ENCODE measurements at regions not wholly inside any gene's neighbourhood (a gene's known extent, or its start where the extent isn't known, plus 50 kb on each side); places are given as distances from the start of the nearest gene placed in this dataset.
"Not testable (repeated sequence)": the region's sequence is repeated elsewhere in the genome, so short reads cannot be mapped to it uniquely, and the experiment has no call there.

DNA sequence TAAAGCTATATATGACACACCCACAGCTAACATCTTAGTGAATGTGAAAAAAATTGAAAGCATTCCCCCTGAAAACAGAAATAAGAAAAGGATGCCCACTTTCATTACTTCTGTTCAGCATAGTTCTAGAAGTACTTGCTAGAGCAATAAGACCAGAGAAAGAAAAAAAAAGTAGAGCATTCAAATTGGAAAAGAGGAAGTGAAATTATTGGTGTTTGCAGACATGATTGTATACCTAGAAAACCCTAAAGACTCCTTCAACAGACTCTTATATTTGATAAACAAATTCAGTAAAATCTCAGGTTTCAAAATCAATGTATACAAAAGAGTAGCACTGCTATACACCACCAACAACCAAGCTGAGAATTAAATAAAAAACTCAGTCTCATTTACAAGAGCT, 1461.0 kb downstream of the AMY1C start:
- H3K9me3 ChIP-seq (ENCODE audit: low read length), result no peaks in the 10 kb centered on the region
- H3K27me3 ChIP-seq (ENCODE audit: insufficient read depth, low read length), result no peaks in the 10 kb centered on the region
- no peaks in the 10 kb centered on the region for H3K36me3 ChIP-seq (ENCODE audit: insufficient read depth, low read length)
- no peak overlapping the region for H3K4me3 ChIP-seq (ENCODE audit: low read length)
- H3K4me1 ChIP-seq (ENCODE audit: insufficient read depth, low read length), result no peaks in the 10 kb centered on the region
- no peak overlapping the region for H2AFZ ChIP-seq (ENCODE audit: low read depth, low read length)

DNA sequence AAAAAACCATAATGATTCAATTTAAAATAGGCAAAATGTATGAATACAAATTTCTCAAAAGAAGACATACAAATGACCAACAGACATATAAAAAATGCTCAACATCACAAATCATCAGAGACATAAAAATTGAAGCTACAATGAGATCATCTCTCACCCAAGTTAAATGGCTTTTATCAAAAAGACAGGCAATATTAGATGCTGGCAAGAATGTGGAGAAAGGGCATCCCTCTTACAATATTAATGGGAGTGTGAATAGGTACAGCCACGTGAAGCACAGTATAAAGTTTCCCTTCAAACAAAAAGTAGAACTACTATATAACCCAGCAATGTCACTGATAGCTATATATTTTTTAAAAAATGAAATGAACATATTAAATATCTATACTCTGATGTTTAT, 1481.7 kb downstream of the AMY1C start:
- H3K4me1 ChIP-seq (ENCODE audit: insufficient read depth, low read length), result no peaks in the 10 kb centered on the region
- no peaks in the 10 kb centered on the region for H3K9me3 ChIP-seq (ENCODE audit: low read length)

DNA sequence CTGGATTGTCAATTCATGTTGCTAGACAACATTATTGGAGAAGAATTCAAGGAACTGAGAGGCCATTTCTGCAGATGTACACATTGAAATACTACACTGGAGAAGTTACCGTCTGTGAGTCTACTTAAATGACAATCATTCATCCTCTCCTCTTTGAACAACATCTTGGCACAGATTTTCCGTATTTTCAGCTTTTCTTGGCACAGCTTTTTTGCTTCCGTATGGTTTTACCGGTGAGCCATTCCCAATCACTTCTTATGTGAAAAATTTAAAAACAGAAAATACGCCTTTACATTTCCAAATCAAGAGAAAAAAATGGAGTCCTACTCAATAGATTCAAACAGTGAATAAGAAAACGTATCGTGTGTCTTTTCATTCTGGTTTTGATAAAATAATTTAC, 1493.7 kb downstream of the AMY1C start:
- Histone ChIP-seq H2AFZ (ENCODE audit: low read depth, low read length) (no peak overlapping the region), H3K9me3 (ENCODE audit: low read length) (no peaks in the 10 kb centered on the region), H3K27me3 (ENCODE audit: insufficient read depth, low read length) (no peaks in the 10 kb centered on the region), H3K4me1 (ENCODE audit: insufficient read depth, low read length) (no peaks in the 10 kb centered on the region), H3K36me3 (ENCODE audit: insufficient read depth, low read length) (no peaks in the 10 kb centered on the region), H3K4me3 (ENCODE audit: low read length) (no peak overlapping the region)

More for the DNA sequence above, 1481.7 kb downstream of the AMY1C start:
- no peaks in the 10 kb centered on the region for H3K36me3 ChIP-seq (ENCODE audit: insufficient read depth, low read length)
- no peak overlapping the region for H3K4me3 ChIP-seq (ENCODE audit: low read length)
- H3K27me3 ChIP-seq (ENCODE audit: insufficient read depth, low read length), result no peaks in the 10 kb centered on the region
- no peak overlapping the region for H2AFZ ChIP-seq (ENCODE audit: low read depth, low read length)

DNA sequence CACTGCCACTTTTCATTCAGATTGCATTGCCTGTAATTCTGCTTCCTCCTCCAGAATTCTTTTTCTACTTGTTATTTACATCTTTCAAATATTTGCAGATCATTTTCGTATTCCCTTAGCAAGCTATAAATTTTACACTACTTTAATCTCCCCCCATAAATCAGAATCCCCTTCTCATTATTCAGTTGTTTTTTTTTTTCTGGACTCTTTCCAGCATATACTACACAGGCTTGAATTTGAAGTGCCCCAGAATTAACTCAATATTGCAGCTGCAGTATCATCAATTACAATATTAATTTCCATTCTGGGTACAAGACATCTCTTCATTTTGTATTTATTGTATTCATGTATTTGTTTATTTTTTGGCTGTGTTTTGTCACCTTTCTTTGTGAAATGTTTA, 1494.3 kb downstream of the AMY1C start:
- Histone ChIP-seq H2AFZ (ENCODE audit: low read depth, low read length) (no peak overlapping the region), H3K4me1 (ENCODE audit: insufficient read depth, low read length) (no peaks in the 10 kb centered on the region), H3K27me3 (ENCODE audit: insufficient read depth, low read length) (no peaks in the 10 kb centered on the region), H3K36me3 (ENCODE audit: insufficient read depth, low read length) (no peaks in the 10 kb centered on the region), H3K4me3 (ENCODE audit: low read length) (no peak overlapping the region), H3K9me3 (ENCODE audit: low read length) (no peaks in the 10 kb centered on the region)

DNA sequence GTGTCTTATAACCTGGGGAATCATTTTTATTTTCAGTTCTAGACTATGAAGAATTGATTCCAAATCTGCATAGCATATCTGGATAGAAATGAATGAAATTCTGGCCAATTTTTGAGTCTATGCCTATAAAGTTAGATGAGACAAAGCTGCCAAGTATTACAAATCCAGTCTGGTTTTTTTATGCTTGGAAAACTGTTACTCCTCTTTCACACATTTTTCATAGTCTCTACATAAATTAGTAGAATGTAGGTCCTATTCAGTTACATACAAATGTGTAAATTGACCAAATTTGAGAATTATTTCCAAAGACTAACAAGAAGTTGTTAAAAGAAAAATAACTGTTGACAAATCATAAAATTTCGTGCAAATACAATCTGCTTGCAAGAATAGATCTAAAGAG, 1505.2 kb downstream of the AMY1C start:
- Histone ChIP-seq H3K4me3 (ENCODE audit: low read length) (no peak overlapping the region), H3K36me3 (ENCODE audit: insufficient read depth, low read length) (no peaks in the 10 kb centered on the region), H3K4me1 (ENCODE audit: insufficient read depth, low read length) (no peaks in the 10 kb centered on the region), H3K27me3 (ENCODE audit: insufficient read depth, low read length) (no peaks in the 10 kb centered on the region), H3K9me3 (ENCODE audit: low read length) (no peaks in the 10 kb centered on the region), H2AFZ (ENCODE audit: low read depth, low read length) (no peak overlapping the region)

DNA sequence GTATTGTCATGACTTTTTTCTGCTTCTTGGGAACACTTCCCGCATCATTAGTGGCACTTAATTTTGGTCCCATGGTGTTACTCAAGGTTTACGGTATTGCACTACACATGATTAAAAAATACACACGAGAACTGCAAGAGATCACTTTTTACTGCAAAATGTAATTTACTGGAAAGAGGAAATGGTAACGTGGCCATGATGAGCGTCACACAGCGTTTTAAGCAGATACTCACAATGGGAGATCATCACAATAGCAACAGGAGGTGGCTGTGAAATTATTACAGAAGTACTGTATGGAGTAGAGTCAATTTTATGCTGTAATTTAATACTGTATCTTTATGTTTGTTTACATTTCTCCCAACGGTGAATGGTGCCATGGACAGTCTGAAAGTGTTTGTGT, 1510.3 kb downstream of the AMY1C start:
- H2AFZ ChIP-seq (ENCODE audit: low read depth, low read length), result no peak overlapping the region
- H3K36me3 ChIP-seq (ENCODE audit: insufficient read depth, low read length), result no peaks in the 10 kb centered on the region
- no peaks in the 10 kb centered on the region for H3K27me3 ChIP-seq (ENCODE audit: insufficient read depth, low read length)
- no peak overlapping the region for H3K4me3 ChIP-seq (ENCODE audit: low read length)
- no peaks in the 10 kb centered on the region for H3K9me3 ChIP-seq (ENCODE audit: low read length)
- no peaks in the 10 kb centered on the region for H3K4me1 ChIP-seq (ENCODE audit: insufficient read depth, low read length)

DNA sequence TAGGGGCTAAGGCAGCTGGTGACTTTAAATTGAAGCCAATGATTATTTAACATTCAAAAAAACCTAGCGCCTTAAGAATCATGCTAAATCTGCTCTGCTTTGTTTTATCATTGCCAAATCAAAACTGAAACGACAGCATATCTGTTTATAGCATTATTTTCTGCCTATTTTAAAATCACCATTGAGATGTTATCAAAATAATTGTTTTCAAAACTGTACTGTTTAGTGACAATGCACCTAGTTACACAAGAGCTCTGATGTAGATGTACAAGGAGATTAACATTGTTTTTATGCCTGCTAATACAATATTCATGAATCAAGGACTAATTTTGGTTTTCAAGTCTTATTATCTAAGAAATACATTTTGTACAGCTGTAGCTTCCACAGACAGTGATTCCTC, 1521.3 kb downstream of the AMY1C start:
- H3K4me1 ChIP-seq (ENCODE audit: insufficient read depth, low read length), result no peaks in the 10 kb centered on the region
- H3K9me3 ChIP-seq (ENCODE audit: low read length), result no peaks in the 10 kb centered on the region
- H3K4me3 ChIP-seq (ENCODE audit: low read length), result no peak overlapping the region
- no peak overlapping the region for H2AFZ ChIP-seq (ENCODE audit: low read depth, low read length)
- H3K27me3 ChIP-seq (ENCODE audit: insufficient read depth, low read length), result no peaks in the 10 kb centered on the region
- no peaks in the 10 kb centered on the region for H3K36me3 ChIP-seq (ENCODE audit: insufficient read depth, low read length)

DNA sequence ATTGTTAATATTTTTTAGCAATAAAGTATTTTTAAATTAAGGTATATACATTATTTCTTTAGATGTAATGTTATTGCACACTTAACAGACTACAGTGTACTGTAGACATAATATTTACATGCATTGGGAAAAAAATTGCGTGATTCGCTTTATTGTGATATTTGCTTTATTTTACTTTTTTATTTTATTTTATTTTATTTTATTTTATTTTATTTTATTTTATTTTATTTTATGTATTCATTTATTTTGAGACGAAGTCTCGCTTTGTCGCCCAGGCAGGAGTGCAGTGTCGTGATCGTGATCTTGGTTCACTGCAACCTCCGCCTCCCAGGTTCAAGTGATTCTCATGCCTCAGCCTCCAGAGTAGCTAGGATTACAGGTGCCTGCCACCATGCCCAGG, 1522.7 kb downstream of the AMY1C start:
- not testable (repeated sequence) for H2AFZ ChIP-seq (ENCODE audit: low read depth, low read length); H3K4me1 ChIP-seq (ENCODE audit: insufficient read depth, low read length); H3K27me3 ChIP-seq (ENCODE audit: insufficient read depth, low read length); H3K9me3 ChIP-seq (ENCODE audit: low read length); H3K4me3 ChIP-seq (ENCODE audit: low read length); H3K36me3 ChIP-seq (ENCODE audit: insufficient read depth, low read length)

DNA sequence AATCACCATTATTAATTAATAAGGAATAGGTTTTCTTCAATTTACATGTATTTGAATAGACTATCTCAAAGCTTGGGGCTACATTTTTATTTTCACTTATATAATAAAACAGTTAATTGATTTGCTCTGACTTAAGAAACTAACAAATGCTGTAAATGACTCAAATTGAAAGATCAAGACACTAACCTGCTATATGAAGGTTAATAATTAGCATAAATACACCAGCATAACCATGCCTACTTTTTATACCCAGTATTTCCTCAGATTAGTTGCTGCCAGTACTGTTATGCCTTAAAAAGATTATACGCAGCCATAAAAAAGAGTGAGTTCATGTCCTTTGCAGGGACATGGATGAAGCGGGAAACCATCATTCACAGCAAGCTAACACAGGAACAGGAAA, 1545.1 kb downstream of the AMY1C start:
- Histone ChIP-seq H3K9me3 (ENCODE audit: low read length) (no peaks in the 10 kb centered on the region), H3K36me3 (ENCODE audit: insufficient read depth, low read length) (no peaks in the 10 kb centered on the region), H3K27me3 (ENCODE audit: insufficient read depth, low read length) (no peaks in the 10 kb centered on the region), H3K4me3 (ENCODE audit: low read length) (no peak overlapping the region), H3K4me1 (ENCODE audit: insufficient read depth, low read length) (no peaks in the 10 kb centered on the region), H2AFZ (ENCODE audit: low read depth, low read length) (no peak overlapping the region)

DNA sequence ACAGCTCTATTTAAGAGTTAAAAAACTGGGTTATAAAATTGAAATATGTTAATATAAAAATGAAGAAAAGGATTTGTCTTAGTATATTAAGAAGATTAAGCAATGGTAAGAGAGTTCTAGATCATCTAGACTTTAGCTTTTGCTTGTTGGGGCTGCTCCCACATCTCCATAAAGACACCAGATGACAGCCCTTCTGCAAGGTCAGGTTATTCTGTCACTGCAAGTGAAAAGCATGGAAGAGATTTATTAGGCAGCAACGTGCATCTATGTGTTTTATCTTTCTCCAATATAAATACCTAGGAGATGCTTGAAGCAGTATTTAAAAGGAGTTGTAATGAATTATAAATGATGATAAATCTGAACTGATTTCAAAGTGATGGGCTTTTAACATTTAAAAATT, 1560.4 kb downstream of the AMY1C start:
- Histone ChIP-seq H3K9me3 (ENCODE audit: low read length) (no peaks in the 10 kb centered on the region), H2AFZ (ENCODE audit: low read depth, low read length) (no peak overlapping the region), H3K36me3 (ENCODE audit: insufficient read depth, low read length) (no peaks in the 10 kb centered on the region), H3K4me1 (ENCODE audit: insufficient read depth, low read length) (no peaks in the 10 kb centered on the region), H3K27me3 (ENCODE audit: insufficient read depth, low read length) (no peaks in the 10 kb centered on the region), H3K4me3 (ENCODE audit: low read length) (no peak overlapping the region)

DNA sequence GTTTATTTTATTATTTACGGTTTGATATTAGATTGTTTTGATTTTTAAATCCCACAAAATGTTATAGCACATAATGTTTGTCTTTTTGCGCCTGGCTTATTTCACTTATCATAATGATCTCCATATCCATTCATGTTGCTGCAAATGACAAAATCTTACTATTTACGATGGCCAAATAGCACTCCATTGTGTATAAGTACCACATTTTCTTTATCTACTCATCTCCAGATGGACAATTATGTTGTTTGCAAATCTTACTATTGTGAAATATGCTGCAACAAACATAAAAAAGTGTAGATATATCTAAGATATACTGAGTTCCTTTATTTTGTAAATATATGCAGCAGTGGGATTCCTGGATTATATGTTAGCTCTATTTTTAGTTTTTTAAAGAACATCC, 1568.3 kb downstream of the AMY1C start:
- no peaks in the 10 kb centered on the region for H3K9me3 ChIP-seq (ENCODE audit: low read length)
- H3K36me3 ChIP-seq (ENCODE audit: insufficient read depth, low read length), result no peaks in the 10 kb centered on the region
- no peaks in the 10 kb centered on the region for H3K4me1 ChIP-seq (ENCODE audit: insufficient read depth, low read length)
- no peaks in the 10 kb centered on the region for H3K27me3 ChIP-seq (ENCODE audit: insufficient read depth, low read length)
- H3K4me3 ChIP-seq (ENCODE audit: low read length), result no peak overlapping the region
- H2AFZ ChIP-seq (ENCODE audit: low read depth, low read length), result no peak overlapping the region

DNA sequence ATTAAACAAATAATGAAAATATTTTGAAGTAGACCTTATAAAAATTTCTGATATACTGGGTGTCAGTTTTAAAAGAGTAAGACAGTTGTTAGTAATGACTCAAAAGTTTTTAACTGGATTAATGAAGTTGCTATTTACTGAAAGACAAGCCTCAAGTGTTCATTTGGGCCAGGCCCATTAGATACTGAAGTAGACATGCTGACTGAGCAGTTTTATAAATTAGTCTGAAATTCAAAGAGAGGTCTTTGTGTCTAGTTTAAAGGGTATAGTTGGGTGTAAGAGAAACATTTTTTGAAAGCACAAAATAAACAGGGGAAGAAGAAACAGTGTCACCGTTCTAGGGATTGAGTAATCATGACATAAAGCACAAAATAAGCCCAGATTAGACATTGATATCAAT, 1577.2 kb downstream of the AMY1C start:
- Histone ChIP-seq H3K4me1 (ENCODE audit: insufficient read depth, low read length) (no peaks in the 10 kb centered on the region), H3K27me3 (ENCODE audit: insufficient read depth, low read length) (no peaks in the 10 kb centered on the region), H3K36me3 (ENCODE audit: insufficient read depth, low read length) (no peaks in the 10 kb centered on the region), H3K9me3 (ENCODE audit: low read length) (no peaks in the 10 kb centered on the region), H2AFZ (ENCODE audit: low read depth, low read length) (no peak overlapping the region), H3K4me3 (ENCODE audit: low read length) (no peak overlapping the region)

DNA sequence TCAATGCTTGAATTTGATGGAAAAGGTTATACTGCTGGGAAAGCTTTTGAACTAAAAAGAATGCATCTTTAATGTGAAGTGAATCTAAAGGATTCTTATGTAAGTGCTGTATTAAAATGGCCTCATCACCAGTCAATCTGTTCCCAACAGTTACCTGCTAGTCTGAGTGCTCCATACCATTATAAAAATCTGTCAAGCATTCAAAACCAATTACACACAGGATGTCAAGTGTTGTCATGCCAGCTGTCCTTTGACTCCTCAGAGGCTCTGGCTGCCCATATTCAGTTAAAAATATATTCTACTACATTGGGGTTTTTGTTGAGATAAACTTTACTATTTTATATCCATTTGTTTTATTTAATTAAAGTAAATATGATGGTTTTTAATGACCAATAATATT, 1587.7 kb downstream of the AMY1C start:
- Histone ChIP-seq H3K4me1 (ENCODE audit: insufficient read depth, low read length) (no peaks in the 10 kb centered on the region), H3K4me3 (ENCODE audit: low read length) (no peak overlapping the region), H2AFZ (ENCODE audit: low read depth, low read length) (no peak overlapping the region), H3K27me3 (ENCODE audit: insufficient read depth, low read length) (no peaks in the 10 kb centered on the region), H3K9me3 (ENCODE audit: low read length) (no peaks in the 10 kb centered on the region), H3K36me3 (ENCODE audit: insufficient read depth, low read length) (no peaks in the 10 kb centered on the region)

DNA sequence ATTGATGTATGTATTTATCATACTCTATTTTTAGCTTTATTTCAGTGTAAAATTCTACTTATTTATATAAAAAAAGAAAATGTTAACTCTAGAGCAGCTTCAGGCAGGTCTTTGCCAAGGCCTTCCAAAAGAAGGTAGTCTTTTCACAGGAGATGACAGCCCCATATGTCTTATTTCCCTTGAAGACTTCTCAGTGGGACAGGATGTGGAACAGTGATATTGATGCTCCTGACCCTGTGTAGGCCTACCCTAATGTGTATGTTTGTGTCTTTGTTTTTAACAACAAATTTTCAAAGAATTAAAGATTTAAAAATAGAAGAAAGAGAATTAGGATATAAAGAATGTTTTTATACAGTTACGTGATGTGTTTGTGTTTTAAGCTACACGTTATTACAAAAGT, 1593.6 kb downstream of the AMY1C start:
- no peaks in the 10 kb centered on the region for H3K36me3 ChIP-seq (ENCODE audit: insufficient read depth, low read length)
- H3K4me3 ChIP-seq (ENCODE audit: low read length), result no peak overlapping the region
- H3K9me3 ChIP-seq (ENCODE audit: low read length), result no peaks in the 10 kb centered on the region
- no peaks in the 10 kb centered on the region for H3K27me3 ChIP-seq (ENCODE audit: insufficient read depth, low read length)
- no peak overlapping the region for H2AFZ ChIP-seq (ENCODE audit: low read depth, low read length)
- H3K4me1 ChIP-seq (ENCODE audit: insufficient read depth, low read length), result no peaks in the 10 kb centered on the region
